OCI-LY7 (cell line): ENCODE measurements at regions not wholly inside any gene's neighbourhood (a gene's known extent, or its start where the extent isn't known, plus 50 kb on each side); places are given as distances from the start of the nearest gene placed in this dataset.

Source experiments
- EZH2phosphoT487 ChIP-seq: fragments of 200-600 bp; sonication (generic); IDR thresholded peaks from 2 replicates; pipeline ENCODE4 v1.6.1; 2018; ENCODE audit warnings: low read depth, borderline replicate concordance, mild to moderate bottlenecking, mixed run types, antibody characterized with exemption, low read length, moderate library complexity, mixed read lengths
- TF ChIP-seq, protein P1 (sequence below): fragments of 200-600 bp; sonication (generic); conservative IDR thresholded peaks from 2 replicates; pipeline ENCODE4 v1.5.1; 2014; ENCODE audit warnings: mild to moderate bottlenecking, antibody characterized with exemption, low read length, moderate library complexity, mixed read lengths

DNA sequence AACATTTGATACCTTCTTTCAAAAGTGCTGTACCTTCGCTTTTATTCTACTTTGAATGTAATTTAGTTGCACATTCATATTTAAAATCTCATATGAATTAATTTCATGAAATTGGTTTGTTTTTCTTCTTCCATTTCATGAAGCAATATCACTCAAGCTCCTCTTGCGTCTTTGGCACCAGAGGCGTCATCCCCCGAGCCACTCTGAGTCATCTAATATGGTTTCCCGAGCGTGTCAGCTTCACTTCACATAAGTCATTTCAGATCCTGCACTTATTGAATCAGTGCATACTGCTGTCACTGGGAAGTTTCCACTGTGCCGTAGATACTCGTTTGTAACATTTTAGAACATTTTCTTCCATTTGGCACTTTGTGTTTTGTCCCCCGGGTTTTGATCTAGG lies 105.6 kb downstream of the SLC25A47 start:
- TF ChIP-seq, protein P1, sequence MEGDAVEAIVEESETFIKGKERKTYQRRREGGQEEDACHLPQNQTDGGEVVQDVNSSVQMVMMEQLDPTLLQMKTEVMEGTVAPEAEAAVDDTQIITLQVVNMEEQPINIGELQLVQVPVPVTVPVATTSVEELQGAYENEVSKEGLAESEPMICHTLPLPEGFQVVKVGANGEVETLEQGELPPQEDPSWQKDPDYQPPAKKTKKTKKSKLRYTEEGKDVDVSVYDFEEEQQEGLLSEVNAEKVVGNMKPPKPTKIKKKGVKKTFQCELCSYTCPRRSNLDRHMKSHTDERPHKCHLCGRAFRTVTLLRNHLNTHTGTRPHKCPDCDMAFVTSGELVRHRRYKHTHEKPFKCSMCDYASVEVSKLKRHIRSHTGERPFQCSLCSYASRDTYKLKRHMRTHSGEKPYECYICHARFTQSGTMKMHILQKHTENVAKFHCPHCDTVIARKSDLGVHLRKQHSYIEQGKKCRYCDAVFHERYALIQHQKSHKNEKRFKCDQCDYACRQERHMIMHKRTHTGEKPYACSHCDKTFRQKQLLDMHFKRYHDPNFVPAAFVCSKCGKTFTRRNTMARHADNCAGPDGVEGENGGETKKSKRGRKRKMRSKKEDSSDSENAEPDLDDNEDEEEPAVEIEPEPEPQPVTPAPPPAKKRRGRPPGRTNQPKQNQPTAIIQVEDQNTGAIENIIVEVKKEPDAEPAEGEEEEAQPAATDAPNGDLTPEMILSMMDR = no peak
- TF ChIP-seq EZH2phosphoT487 = no peak
